HG03460 (cell line): ENCODE measurements at regions not wholly inside any gene's neighbourhood (a gene's known extent, or its start where the extent isn't known, plus 50 kb on each side); places are given as distances from the start of the nearest gene placed in this dataset.
"Not testable (repeated sequence)": the region's sequence is repeated elsewhere in the genome, so short reads cannot be mapped to it uniquely, and the experiment has no call there.

Experiments
- ATAC-seq: cut with Tn5 transposase; IDR thresholded peaks from one replicate; pipeline ENCODE4 v1.9.1; 2021; ENCODE audit not compliant: unreplicated experiment

- no peak for ATAC-seq
Observed at GRCh38 chr1:38787041-38787440, 72.5 kb downstream of the RRAGC start.

DNA sequence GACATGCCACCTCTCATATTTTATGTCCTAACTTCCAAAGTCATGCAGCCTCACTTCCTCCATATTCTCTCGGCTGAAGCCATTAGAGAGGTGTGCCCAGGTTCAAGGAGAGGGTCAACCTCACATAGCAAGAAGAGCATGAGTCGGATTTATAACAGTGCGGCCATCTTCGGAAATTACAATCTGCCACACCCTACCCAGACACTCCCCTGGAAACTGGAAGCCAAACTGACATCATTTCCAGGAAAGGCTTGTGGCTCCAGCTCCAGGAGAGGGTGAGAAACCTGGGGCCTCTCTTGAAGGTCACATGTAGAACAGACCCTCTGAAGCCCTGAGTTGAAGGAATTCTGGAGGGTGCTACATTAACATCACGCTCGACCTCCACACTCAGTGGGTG, 73.5 kb downstream of the RRAGC start:
- ATAC-seq, result no peak

DNA sequence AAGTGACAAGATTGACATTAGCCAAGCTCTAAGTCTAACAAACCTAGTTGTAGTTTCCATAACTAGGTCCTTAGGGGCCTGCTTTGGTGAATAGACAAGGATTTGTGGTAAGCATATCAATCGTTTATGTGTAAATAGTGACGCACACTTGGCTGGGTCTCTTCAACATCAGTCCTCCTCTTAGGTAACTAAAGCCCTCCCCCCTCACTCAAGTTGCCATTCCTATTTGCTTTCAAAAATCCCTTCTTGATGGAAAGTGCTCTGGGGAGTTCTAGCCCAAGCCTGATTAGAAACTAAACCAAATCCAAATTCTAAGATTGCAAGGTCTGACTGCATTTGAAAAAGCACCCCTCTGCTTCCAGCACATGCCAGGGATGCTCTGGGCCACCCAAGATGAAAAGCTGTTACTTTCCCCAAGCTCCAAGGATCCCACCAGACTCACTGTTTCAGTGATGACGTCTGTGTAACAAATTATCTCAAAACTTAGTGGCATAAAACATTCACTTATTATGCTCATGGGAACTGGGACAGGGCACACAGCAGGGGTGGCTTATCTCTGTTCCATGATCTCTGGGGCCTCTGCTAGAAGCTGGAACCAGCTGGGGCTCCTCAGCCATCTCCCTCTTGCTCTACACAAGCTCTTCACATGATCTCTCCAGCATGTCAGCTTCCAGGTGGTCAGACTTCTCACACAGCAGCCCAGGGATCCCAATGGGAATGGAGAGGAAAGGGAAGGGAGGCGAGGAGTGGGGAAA, 74.1 kb downstream of the RRAGC start:
- ATAC-seq, result no peak

DNA sequence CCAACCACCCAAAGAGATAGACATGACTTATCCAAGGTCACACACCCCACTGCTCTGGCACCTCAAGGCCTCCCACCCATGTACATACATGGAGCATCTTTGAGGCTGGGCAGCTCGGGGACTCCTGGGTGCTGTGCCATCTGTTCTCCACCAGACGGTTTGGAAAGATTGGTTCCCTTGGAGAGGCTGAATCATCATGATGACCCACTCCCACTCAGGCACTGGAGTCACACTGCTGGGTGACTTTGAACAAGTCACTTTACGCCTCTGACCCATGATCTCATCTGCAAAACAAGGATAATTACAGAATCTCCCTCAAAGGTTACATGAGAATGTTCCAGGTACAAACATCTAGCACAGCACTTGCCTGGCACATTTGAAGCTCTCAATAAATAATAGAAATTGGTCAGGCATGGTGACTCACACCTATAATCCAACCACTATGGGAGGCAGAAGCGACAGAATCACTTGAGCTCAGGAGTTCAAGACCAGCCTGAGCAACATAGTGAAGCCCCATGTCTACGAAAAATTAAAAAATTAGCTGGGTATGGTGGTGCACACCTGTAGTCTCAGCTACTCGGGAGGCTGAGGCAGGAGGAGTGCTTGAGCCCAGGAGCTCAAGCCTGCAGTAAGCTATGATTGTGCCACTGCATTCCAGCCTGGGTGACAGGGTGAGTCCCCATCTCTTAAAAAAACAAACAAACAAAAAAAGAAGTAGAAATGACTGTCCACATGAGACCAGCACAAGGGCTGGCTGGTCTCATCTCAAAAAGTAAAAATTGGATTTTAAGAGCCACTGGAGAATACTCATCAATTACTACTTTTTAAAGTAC, 74.9 kb downstream of the RRAGC start:
- ATAC-seq, result no peak

GRCh38 chr1:38783640-38784229, 75.8 kb downstream of the RRAGC start:
- ATAC-seq, result no peak

DNA sequence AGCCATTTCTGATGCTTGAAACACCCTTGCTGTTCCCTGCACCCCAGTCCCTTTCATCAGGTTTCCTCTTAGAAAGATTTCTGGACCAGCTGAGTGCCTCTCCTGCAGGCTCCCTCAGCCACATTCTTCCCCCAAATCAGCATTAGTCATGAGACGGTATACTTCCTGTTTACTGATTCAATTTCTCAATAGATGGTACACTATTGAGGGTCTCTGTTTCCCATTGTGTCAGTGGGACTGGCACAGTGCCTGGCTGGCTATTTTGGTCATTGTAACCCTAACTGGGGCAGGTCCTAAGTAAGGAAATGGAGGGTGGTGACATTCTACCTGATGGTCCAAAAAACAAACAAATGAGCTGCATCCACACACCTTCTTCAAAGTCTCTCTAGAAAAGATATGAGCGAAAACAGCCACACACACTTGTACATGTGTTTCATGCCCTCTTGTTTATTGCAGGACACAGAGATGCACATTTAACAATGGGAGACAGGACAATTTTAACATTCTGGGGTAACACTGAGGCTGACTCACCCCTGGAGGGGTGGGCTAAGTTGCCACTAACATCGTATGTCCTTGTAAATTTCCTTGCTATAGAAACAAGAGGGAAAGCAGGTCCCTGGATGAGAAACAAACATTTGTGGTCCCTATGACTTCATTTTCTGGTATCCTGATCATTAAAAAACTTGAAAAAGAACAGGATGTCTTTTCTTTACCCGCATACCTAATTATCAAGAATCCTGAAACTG, 77.5 kb downstream of the RRAGC start:
- no peak for ATAC-seq

DNA sequence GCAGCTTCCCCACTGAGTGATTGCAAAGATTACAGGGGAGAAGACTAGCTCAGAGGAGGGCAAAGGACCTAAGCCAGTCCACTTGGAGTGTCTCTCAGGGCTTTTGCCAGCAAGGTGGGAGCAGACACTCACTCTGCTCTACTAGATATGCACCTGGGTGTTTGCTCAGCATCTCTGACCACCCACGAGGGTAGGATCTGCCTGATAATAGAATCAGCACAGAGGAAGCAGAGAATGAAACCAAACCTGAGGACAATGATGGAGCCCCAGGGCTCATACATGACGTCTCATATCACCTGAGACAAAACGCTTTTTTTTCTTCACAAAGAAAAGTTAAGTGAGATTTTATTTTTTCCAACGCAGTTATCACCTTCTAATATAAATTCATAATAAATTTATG, 79.4 kb downstream of the RRAGC start:
- no peak for ATAC-seq

GRCh38 chr1:38779491-38779890, 80.1 kb downstream of the RRAGC start:
- ATAC-seq, result no peak

DNA sequence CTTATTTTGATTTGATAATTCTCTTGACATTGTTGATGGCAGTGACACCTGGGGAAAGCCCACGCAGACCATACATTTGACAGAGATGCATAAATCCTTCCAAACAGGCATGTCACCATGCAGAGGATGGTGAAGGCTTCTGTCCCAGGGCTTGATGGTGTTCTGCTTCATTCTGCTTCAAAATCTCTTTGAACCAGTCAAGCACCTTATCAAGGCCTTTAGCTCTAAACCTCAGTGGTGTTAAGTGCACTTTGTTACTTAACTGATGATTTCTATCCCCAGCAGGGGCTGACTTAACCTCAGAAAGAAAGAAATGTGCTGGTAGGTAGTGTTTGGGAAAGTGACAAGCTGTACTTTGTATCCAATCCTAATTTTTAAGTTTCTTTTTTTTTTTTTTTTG, 81.1 kb downstream of the RRAGC start:
- ATAC-seq, result no peak

DNA sequence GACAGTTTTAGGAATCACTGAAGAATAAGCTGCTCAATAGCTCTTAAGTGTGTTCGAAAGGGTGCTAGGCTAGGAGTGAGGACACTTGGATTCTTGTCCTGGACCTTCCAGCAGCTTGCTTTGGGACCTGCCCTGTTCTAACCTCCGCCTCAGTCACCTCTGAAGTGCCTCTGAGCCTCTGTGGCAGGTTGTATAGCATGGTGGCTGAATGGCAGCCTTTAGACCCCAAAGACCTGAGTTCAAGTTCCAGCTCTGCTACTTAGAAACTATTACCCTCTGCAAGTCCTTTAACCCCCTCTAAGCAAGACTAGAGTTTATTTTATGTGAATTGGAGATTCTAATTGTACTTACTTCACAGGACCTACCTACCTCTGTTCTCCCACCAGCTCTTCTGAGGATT, 81.5 kb downstream of the RRAGC start:
- no peak for ATAC-seq

- no peak for ATAC-seq
Observed at GRCh38 chr1:38777464-38777957, 82.1 kb downstream of the RRAGC start.

DNA sequence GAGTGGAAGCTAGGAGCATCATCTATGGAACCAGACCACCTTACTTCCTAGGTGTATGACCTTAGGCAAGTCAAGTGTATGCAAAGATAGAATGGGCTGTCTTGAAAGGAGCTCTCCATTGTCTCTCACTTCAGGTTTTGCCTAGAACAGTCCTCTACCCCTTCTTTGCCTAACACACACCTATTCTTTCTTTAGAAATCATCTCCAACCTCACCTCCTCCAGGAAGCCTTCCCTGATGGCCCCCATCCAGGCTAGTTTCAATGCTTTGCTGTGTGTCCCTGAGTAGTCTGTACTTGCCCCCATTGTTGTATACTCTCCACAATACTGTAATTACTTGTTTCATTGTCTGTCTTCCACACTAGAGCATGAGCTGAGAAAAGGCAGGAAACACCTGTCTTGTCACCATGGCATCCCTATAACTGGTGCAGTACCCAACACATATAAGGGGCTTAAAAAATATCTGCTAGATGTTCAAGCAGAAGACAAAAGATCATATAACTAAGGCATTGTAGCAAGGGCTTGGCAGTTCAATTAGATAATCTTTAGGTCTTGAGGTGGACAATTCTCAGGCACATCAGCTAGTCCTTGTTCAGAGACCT, 83.0 kb downstream of the RRAGC start:
- ATAC-seq, result no peak

GRCh38 chr1:38775175-38775845, 84.3 kb downstream of the RRAGC start:
- ATAC-seq, result no peak

- no peak for ATAC-seq
Observed at GRCh38 chr1:38773483-38773882, 86.1 kb downstream of the RRAGC start.

GRCh38 chr1:38772953-38773352, 86.6 kb downstream of the RRAGC start:
- no peak for ATAC-seq

DNA sequence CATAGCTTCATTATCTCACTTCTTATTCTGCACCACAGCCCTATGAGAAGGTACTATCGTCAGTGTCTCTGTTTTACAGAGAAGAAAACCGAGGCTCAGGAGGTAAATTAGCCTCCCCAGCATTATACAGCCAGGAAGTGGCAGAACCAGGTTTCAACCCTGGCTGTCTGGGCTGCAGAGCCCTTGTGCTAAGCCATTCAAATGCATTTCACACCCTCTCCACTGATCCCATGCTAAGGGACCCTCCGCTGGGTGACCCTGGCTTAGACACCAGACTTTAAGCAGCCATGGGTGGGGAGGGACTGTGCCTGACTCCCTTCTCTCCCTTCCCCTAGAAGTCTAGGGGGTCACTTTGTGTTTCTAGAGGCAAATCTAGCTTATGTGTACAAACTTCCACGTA, 87.5 kb downstream of the RRAGC start:
- ATAC-seq, result no peak

DNA sequence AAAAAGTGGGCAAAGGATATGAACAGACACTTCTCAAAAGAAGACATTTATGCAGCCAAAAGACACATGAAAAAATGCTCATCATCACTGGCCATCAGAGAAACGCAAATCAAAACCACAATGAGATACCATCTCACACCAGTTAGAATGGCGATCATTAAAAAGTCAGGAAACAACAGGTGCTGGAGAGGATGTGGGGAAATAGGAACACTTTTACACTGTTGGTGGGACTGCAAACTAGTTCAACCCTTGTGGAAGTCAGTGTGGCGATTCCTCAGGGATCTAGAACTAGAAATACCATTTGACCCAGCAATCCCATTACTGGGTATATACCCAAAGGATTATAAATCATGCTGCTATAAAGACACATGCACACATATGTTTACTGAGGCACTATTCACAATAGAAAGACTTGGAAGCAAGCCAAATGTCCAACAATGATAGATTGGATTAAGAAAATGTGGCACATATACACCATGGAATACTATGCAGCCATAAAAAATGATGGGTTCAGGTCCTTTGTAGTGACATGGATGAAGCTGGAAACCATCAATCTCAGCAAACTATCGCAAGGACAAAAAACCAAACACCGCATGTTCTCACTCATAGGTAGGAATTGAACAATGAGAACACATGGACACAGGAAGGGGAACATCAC, 88.9 kb downstream of the RRAGC start:
- not testable (repeated sequence) for ATAC-seq

DNA sequence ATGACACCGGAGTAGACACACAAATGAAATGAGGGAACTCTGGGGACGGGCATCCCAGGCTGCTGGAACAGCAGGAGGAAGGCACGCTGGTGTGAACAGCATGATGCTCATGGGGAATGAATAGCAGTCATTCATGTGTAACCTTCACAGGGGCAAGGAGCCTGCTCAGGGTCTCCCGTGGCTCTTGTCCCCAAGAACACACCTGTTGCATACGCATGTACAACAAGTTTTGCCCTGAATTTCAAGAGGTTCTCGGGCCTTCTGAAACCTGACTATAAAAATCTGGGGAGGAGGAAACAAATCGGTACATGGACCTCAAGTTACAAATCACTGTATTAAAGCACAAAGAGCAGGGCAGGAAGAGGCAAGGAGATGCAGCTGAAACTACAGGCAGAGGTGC, 93.4 kb downstream of the RRAGC start:
- ATAC-seq, result no peak

DNA sequence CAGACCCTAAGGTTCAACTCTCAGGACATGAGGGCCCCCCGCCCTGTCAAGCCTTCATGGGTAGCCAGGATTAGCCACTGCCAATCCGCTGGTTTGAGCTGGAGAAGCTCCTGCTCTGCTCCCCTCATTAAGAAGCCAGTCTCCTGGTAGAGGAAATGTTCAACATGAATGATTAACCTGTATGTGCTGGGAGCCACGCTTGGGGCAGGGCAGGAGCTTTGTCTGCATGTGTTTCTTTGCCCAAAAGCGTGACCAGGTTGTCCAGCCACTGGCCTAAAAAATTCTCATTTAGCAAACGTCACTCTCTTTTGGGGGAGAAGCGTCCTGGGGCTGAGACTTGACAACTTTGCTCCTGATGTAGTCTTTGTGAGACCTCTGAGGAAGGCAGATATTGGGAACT, 96.5 kb downstream of the RRAGC start:
- no peak for ATAC-seq

GRCh38 chr1:38760562-38760961, 99.0 kb downstream of the RRAGC start:
- ATAC-seq, result no peak
